PC-9 (cell line): ENCODE measurements at regions not wholly inside any gene's neighbourhood (a gene's known extent, or its start where the extent isn't known, plus 50 kb on each side); places are given as distances from the start of the nearest gene placed in this dataset.

Experiments
- BruUV-seq: library from RNA; stranded (reverse); fragments of 400-500 nt; replicated peaks from 2 replicates; lab custom pipeline; 2021; lab: Mats Ljungman, UMichigan
- CTCF ChIA-PET: fragments of 300-600 bp; sonication (Branson Sonifier 250); formaldehyde crosslinking; loops from one replicate; lab custom pipeline; 2022; ENCODE audit warnings: antibody characterized with exemption; lab: Charles Lee
- POLR2A ChIA-PET: fragments of 300-600 bp; sonication (Branson Sonifier 250); formaldehyde crosslinking; loops from one replicate; lab custom pipeline; 2022; ENCODE audit warnings: antibody characterized with exemption; ENCODE audit not compliant: unreplicated experiment; lab: Charles Lee
- DNase-seq, 2 experiments: peaks; one replicate each; pipeline versions ENCODE4 v3.0.0 to v3.0.0-alpha.2; 2015 to 2022; ENCODE audit warnings: mixed read lengths in 1 of 2
- H2AFZ ChIP-seq: fragments of 200-600 bp; sonication (generic); 2 replicates; pipeline ENCODE4 v1.8.1; 2017; ENCODE audit warnings: antibody characterized with exemption
- H3F3A ChIP-seq: fragments of 200-600 bp; sonication (generic); 2 replicates; pipeline ENCODE4 v1.8.1; 2017; ENCODE audit warnings: antibody characterized with exemption, mild to moderate bottlenecking, low read depth; ENCODE audit not compliant: insufficient read depth
- H3K27ac ChIP-seq: fragments of 200-600 bp; sonication (generic); 2 replicates; pipeline ENCODE4 v1.6.1; 2016; ENCODE audit warnings: mixed run types
- H3K27me3 ChIP-seq: fragments of 200-600 bp; sonication (generic); 2 replicates; pipeline ENCODE4 v1.6.1; 2016; ENCODE audit warnings: low read depth, mixed run types; ENCODE audit not compliant: insufficient read depth
- H3K36me3 ChIP-seq: fragments of 200-600 bp; sonication (generic); 2 replicates; pipeline ENCODE4 v1.6.1; 2016; ENCODE audit warnings: low read depth, mixed run types
- H3K4me1 ChIP-seq: fragments of 200-600 bp; sonication (generic); replicated peaks from 2 replicates; pipeline ENCODE4 v1.6.1; 2016; ENCODE audit warnings: mixed run types; ENCODE audit not compliant: insufficient read depth
- H3K4me2 ChIP-seq: fragments of 200-600 bp; sonication (generic); 2 replicates; pipeline ENCODE4 v1.6.1; 2017; ENCODE audit warnings: mixed run types
- H3K4me3 ChIP-seq: fragments of 200-600 bp; sonication (generic); 2 replicates; pipeline ENCODE4 v1.6.1; 2016; ENCODE audit warnings: mixed run types
- H3K79me2 ChIP-seq: fragments of 200-600 bp; sonication (generic); 2 replicates; pipeline ENCODE4 v1.6.1; 2017; ENCODE audit warnings: low read depth, mixed run types
- H3K9me2 ChIP-seq: fragments of 200-600 bp; sonication (generic); 2 replicates; pipeline ENCODE4 v1.8.1; 2017; ENCODE audit warnings: mild to moderate bottlenecking; ENCODE audit not compliant: insufficient read depth
- H3K9me3 ChIP-seq: fragments of 200-600 bp; sonication (generic); 2 replicates; pipeline ENCODE4 v1.8.1; 2016; ENCODE audit warnings: low read depth; ENCODE audit not compliant: insufficient read depth
- H4K20me1 ChIP-seq: fragments of 200-600 bp; sonication (generic); 2 replicates; pipeline ENCODE4 v1.8.1; 2017; ENCODE audit not compliant: insufficient read depth
- EZH2 ChIP-seq: fragments of 200-600 bp; sonication (generic); IDR thresholded peaks from 2 replicates; pipeline ENCODE4 v1.8.0; 2017; ENCODE audit warnings: antibody characterized with exemption, low read depth
- intact Hi-C: fragments of 100-400 bp; cut with micrococcal nuclease; formaldehyde crosslinking; loops from one replicate; pipeline ENCODE4 v1.10.0; 2022; ENCODE audit not compliant: unreplicated experiment
- TF ChIP-seq, protein P1 (sequence below): fragments of 200-600 bp; sonication (generic); conservative IDR thresholded peaks from 2 replicates; pipeline ENCODE4 v1.6.1; 2017; ENCODE audit warnings: mixed run types, antibody characterized with exemption, mild to moderate bottlenecking, moderate library complexity

GRCh38 chr11:28616160-28616965, 508.2 kb downstream of the METTL15 start:
- Histone ChIP-seq H3K79me2 (no peaks in the 10 kb centered on the region), H3K9me3 (no peaks in the 10 kb centered on the region), H3K36me3 (no peaks in the 10 kb centered on the region), H2AFZ (no peak overlapping the region), H3K4me2 (no peak overlapping the region), H3K27ac (no peak overlapping the region), H3K9me2 (no peaks in the 10 kb centered on the region), H3K4me3 (no peak overlapping the region), H3F3A (peaks cover 11% of the 10 kb centered on the region; the same call in 1 of the 2 replicates), H4K20me1 (no peaks in the 10 kb centered on the region), H3K27me3 (no peaks in the 10 kb centered on the region), H3K4me1 (peaks cover 16% of the 10 kb centered on the region)
- intact Hi-C loops = no loop called here
- DNase-seq = no peak
- ChIA-PET CTCF (no interaction called here), POLR2A (no interaction called here)
- TF ChIP-seq, protein P1, sequence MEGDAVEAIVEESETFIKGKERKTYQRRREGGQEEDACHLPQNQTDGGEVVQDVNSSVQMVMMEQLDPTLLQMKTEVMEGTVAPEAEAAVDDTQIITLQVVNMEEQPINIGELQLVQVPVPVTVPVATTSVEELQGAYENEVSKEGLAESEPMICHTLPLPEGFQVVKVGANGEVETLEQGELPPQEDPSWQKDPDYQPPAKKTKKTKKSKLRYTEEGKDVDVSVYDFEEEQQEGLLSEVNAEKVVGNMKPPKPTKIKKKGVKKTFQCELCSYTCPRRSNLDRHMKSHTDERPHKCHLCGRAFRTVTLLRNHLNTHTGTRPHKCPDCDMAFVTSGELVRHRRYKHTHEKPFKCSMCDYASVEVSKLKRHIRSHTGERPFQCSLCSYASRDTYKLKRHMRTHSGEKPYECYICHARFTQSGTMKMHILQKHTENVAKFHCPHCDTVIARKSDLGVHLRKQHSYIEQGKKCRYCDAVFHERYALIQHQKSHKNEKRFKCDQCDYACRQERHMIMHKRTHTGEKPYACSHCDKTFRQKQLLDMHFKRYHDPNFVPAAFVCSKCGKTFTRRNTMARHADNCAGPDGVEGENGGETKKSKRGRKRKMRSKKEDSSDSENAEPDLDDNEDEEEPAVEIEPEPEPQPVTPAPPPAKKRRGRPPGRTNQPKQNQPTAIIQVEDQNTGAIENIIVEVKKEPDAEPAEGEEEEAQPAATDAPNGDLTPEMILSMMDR = no peak
- TF ChIP-seq EZH2 = no peak
- BruUV-seq = no TSS peak

- CTCF ChIA-PET = no interaction called here
- no TSS peak for BruUV-seq
- Histone ChIP-seq H3K4me2 (no peak overlapping the region), H3K9me3 (no peaks in the 10 kb centered on the region), H3F3A (peaks cover 11% of the 10 kb centered on the region; the same call in 1 of the 2 replicates), H3K79me2 (no peaks in the 10 kb centered on the region), H3K27me3 (no peaks in the 10 kb centered on the region), H3K27ac (no peak overlapping the region), H3K4me1 (peaks cover 11% of the 10 kb centered on the region), H3K4me3 (no peak overlapping the region), H3K9me2 (no peaks in the 10 kb centered on the region), H2AFZ (no peak overlapping the region), H3K36me3 (no peaks in the 10 kb centered on the region), H4K20me1 (no peaks in the 10 kb centered on the region)
- intact Hi-C loops = no loop called here
- no peak for TF ChIP-seq EZH2
- TF ChIP-seq, protein P1 = no peak
- POLR2A ChIA-PET = no interaction called here
- no peak for DNase-seq
Measured at GRCh38 chr11:28615542-28615941, 507.4 kb downstream of the METTL15 start.

- no peaks in the 10 kb centered on the region for H3K79me2 ChIP-seq
- peak in 1 of 2 experiments; percentile 34 for DNase-seq
- TF ChIP-seq, protein P1 = no peak
- no peak for TF ChIP-seq EZH2
- no TSS peak for BruUV-seq
- ChIA-PET POLR2A (no interaction called here), CTCF (no interaction called here)
- H3K4me1 ChIP-seq = no peaks in the 10 kb centered on the region
- H2AFZ ChIP-seq = no peak overlapping the region
- no peaks in the 10 kb centered on the region for H3F3A ChIP-seq
- no peak overlapping the region for H3K27ac ChIP-seq
- H3K27me3 ChIP-seq = no peaks in the 10 kb centered on the region
- no peaks in the 10 kb centered on the region for H3K9me2 ChIP-seq
- intact Hi-C loops = loop anchor here (5.0 kb wide), 1 partner anchor 150 kb away; no protein-coding TSS in a partner anchor
- H3K36me3 ChIP-seq = no peaks in the 10 kb centered on the region
- no peak overlapping the region for H3K4me2 ChIP-seq
- no peak overlapping the region for H3K4me3 ChIP-seq
- H3K9me3 ChIP-seq = no peaks in the 10 kb centered on the region
- H4K20me1 ChIP-seq = no peaks in the 10 kb centered on the region
Measured at GRCh38 chr11:28606930-28607329, 498.7 kb downstream of the METTL15 start.
